Breast epithelium (tissue), 4 donors: ENCODE measurements at regions not wholly inside any gene's neighbourhood (a gene's known extent, or its start where the extent isn't known, plus 50 kb on each side); places are given as distances from the start of the nearest gene placed in this dataset.

ENCODE experiments used
- DNase-seq, 2 donors: peaks; one replicate each; pipeline ENCODE4 v3.0.0-alpha.2; 2019; ENCODE audit warnings: low spot score in 2 of 2
- H3K27ac ChIP-seq, 2 donors: fragments of 200-600 bp; sonication (generic) in 1 of 2; one replicate each; pipeline ENCODE4 v1.5.1; 2016 to 2019; ENCODE audit warnings: mild to moderate bottlenecking in 1 of 2
- H3K27me3 ChIP-seq, 2 donors: fragments of 200-600 bp; sonication (generic) in 1 of 2; one replicate each; pipeline versions ENCODE4 v1.5.1 to v1.6.0; 2017 to 2019; ENCODE audit warnings: control low read depth in 1 of 2, mild to moderate bottlenecking in 1 of 2
- H3K36me3 ChIP-seq: fragments of 200-600 bp; one replicate; pipeline ENCODE4 v1.5.1; 2019
- H3K4me1 ChIP-seq, 2 donors: fragments of 200-600 bp; sonication (generic); one replicate each; pipeline ENCODE4 v1.5.1; 2016 to 2019; ENCODE audit warnings: control low read depth in 1 of 2
- H3K4me3 ChIP-seq, 3 donors: fragments of 200-600 bp; sonication (generic); 1 replicate in 2 of 3; 2 replicates in 1 of 3; pipeline ENCODE4 v1.5.1; 2016 to 2019; ENCODE audit warnings: mild to moderate bottlenecking in 3 of 3, moderate library complexity in 2 of 3
- H3K9me3 ChIP-seq, 2 donors: fragments of 200-600 bp; sonication (generic) in 1 of 2; one replicate each; pipeline ENCODE4 v1.5.1; 2016 to 2019; ENCODE audit warnings: control low read depth in 1 of 2
- CTCF ChIP-seq, 3 donors: fragments of 450-650 bp; IDR thresholded peaks; one replicate each; pipeline ENCODE4 v1.5.1; 2016 to 2017; ENCODE audit warnings: antibody characterized with exemption in 3 of 3, mild to moderate bottlenecking in 3 of 3, moderate library complexity in 3 of 3
- POLR2A ChIP-seq: fragments of 450-650 bp; IDR thresholded peaks from one replicate; pipeline ENCODE4 v1.6.1; 2016; ENCODE audit warnings: antibody characterized with exemption, mild to moderate bottlenecking, moderate library complexity
- POLR2AphosphoS5 ChIP-seq, 3 donors: sonication (generic); formaldehyde crosslinking; IDR thresholded peaks; one replicate each; pipeline ENCODE4 v1.6.1; 2017; ENCODE audit warnings: antibody characterized with exemption in 3 of 3
- intact Hi-C: fragments of 100-400 bp; cut with DNase I; formaldehyde crosslinking; loops from one replicate; pipeline ENCODE4 v1.15.1; 2023; ENCODE audit warnings: low total_unique reads

GRCh38 chr18:11533942-11534496 is 75.4 kb upstream of the SLC35G4 start:
- no peak for DNase-seq
- Histone ChIP-seq H3K4me1 (no peaks in the 10 kb centered on the region), H3K9me3 (peaks cover 5 to 6% of the 10 kb centered on the region in 2 donors), H3K36me3 (no peaks in the 10 kb centered on the region), H3K27me3 (no peaks in the 10 kb centered on the region), H3K27ac (no peak overlapping the region), H3K4me3 (no peak overlapping the region)
- intact Hi-C loops = no loop called here
- TF ChIP-seq POLR2A (no peak), CTCF (IDR thresholded peaks at IDR 0.05) (no peak), POLR2AphosphoS5 (IDR thresholded peaks at IDR 0.05) (no peak)

DNA sequence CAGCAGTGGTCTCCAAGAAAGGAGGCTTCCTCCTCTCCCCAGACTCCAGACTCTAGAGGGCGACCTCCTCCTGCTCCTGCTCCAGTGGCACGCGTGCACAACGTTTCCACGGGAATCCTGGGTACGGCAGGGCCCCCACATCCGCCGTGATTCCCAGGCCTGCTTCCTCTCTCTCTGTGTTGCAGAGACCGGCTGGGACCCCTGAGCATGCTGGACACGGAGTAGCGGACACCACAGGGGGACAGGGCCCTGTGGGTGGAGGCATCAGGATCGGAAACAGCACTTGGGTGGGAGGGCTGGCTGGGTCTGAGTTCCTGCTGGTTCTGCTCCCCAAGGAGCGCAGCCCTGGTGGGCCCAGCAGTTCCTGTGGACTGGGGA is 75.9 kb upstream of the SLC35G4 start:
- H3K27me3 ChIP-seq = no peaks in the 10 kb centered on the region
- H3K27ac ChIP-seq = no peak overlapping the region
- DNase-seq = no peak
- no peak overlapping the region for H3K4me3 ChIP-seq
- H3K36me3 ChIP-seq = no peaks in the 10 kb centered on the region
- H3K9me3 ChIP-seq = peaks cover 5 to 6% of the 10 kb centered on the region in 2 donors
- intact Hi-C loops = no loop called here
- no peaks in the 10 kb centered on the region for H3K4me1 ChIP-seq
- TF ChIP-seq POLR2A (no peak), CTCF (IDR thresholded peaks at IDR 0.05) (no peak), POLR2AphosphoS5 (IDR thresholded peaks at IDR 0.05) (no peak)

- peaks cover 5 to 6% of the 10 kb centered on the region in 2 donors for H3K9me3 ChIP-seq
- H3K4me3 ChIP-seq = no peak overlapping the region
- H3K36me3 ChIP-seq = no peaks in the 10 kb centered on the region
- intact Hi-C loops = no loop called here
- no peak for DNase-seq
- no peak overlapping the region for H3K27ac ChIP-seq
- no peaks in the 10 kb centered on the region for H3K27me3 ChIP-seq
- no peaks in the 10 kb centered on the region for H3K4me1 ChIP-seq
- TF ChIP-seq POLR2A = no peak
- no peak for TF ChIP-seq CTCF (IDR thresholded peaks at IDR 0.05)
- no peak for TF ChIP-seq POLR2AphosphoS5 (IDR thresholded peaks at IDR 0.05)
Measured at GRCh38 chr18:11532758-11533512, 76.5 kb upstream of the SLC35G4 start.

DNA sequence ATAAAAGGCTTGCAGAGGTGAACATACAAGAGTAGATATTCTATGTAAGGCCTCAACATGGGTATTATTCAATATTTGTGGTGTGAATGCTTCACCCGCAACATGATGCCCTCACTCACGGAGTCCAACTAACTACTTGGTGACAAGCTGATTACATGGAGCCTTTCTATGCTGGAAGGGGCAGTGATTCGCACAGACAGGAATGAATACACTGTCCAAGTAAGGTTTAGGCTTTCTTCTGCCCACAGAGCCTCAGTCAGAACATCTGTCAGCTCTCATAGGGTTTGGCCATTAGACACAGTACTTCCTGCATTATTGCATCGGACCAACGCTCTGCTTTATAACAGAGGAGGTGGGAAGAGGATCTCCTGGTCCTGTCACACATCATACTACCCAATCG is 80.3 kb upstream of the SLC35G4 start:
- H3K9me3 ChIP-seq = peaks cover 0 to 6% of the 10 kb centered on the region in 2 donors
- no peaks in the 10 kb centered on the region for H3K27me3 ChIP-seq
- no peak overlapping the region for H3K4me3 ChIP-seq
- no peaks in the 10 kb centered on the region for H3K36me3 ChIP-seq
- H3K27ac ChIP-seq = no peak overlapping the region
- no peaks in the 10 kb centered on the region for H3K4me1 ChIP-seq
- TF ChIP-seq POLR2AphosphoS5 (IDR thresholded peaks at IDR 0.05) = no peak
- no peak for TF ChIP-seq CTCF (IDR thresholded peaks at IDR 0.05)
- TF ChIP-seq POLR2A = no peak
- intact Hi-C loops = no loop called here
- no peak for DNase-seq

DNA sequence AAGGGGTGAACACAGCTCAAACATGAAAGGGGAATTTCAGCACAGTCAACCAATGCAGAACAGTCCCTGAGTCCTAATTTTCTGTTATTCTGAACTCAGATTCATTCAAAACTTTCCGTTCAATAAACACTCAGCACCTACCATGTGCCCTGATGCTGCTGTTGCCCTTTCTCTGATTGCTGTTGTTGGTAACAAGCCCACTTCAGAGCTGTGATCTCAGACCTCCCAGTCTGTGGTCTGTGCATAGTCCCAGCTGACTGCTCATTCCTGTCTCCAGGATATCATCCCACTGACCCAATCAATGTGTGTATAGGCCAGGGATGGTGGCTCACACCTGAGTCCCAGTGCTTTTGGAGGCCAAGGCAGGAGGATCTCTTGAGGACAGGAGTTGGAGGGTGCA is 82.7 kb upstream of the SLC35G4 start:
- TF ChIP-seq POLR2A = no peak
- no peak for TF ChIP-seq CTCF (IDR thresholded peaks at IDR 0.05)
- no peak for TF ChIP-seq POLR2AphosphoS5 (IDR thresholded peaks at IDR 0.05)
- Histone ChIP-seq H3K27me3 (no peaks in the 10 kb centered on the region), H3K36me3 (no peaks in the 10 kb centered on the region), H3K4me1 (no peaks in the 10 kb centered on the region), H3K9me3 (no peaks in the 10 kb centered on the region), H3K4me3 (no peak overlapping the region), H3K27ac (no peak overlapping the region)
- no peak for DNase-seq
- intact Hi-C loops = no loop called here
